KBM-7 (cell line): ENCODE measurements at regions not wholly inside any gene's neighbourhood (a gene's known extent, or its start where the extent isn't known, plus 50 kb on each side); places are given as distances from the start of the nearest gene placed in this dataset.
"Not testable (repeated sequence)": the region's sequence is repeated elsewhere in the genome, so short reads cannot be mapped to it uniquely, and the experiment has no call there.

Experiments used
- DNase-seq: peaks from one replicate; pipeline ENCODE4 v3.0.0-alpha.2; 2015
- in situ Hi-C: fragments of 300-500 bp; cut with MboI; formaldehyde crosslinking; loops from 2 replicates; pipeline ENCODE4 v1.14.3; 2020; ENCODE audit warnings: low sequenced_read_pairs, low pct_unique_long_range_greater_than_20kb, mixed read lengths

GRCh38 chr3:71928212-71928611 lies 143.3 kb upstream of the PROK2 start:
- in situ Hi-C loops: no loop called here
- DNase-seq: no peak

GRCh38 chr3:71927505-71928066 lies 142.6 kb upstream of the PROK2 start:
- no peak for DNase-seq
- in situ Hi-C loops: no loop called here

- in situ Hi-C loops: no loop called here
- DNase-seq: no peak
Observed at GRCh38 chr3:71926616-71927015, 141.7 kb upstream of the PROK2 start.

GRCh38 chr3:71926262-71926600 lies 141.3 kb upstream of the PROK2 start:
- no peak for DNase-seq
- in situ Hi-C loops: no loop called here

GRCh38 chr3:71925511-71926261 lies 140.7 kb upstream of the PROK2 start:
- DNase-seq, in situ Hi-C loops: not testable (repeated sequence)

- DNase-seq: no peak
- in situ Hi-C loops: no loop called here
Observed at GRCh38 chr3:71924721-71925120, 139.8 kb upstream of the PROK2 start.

- in situ Hi-C loops: no loop called here
- DNase-seq: no peak
Observed at GRCh38 chr3:71921036-71921435, 136.1 kb upstream of the PROK2 start.

- DNase-seq: no peak
- in situ Hi-C loops: no loop called here
Observed at GRCh38 chr3:71919572-71919971, 134.6 kb upstream of the PROK2 start.

GRCh38 chr3:71917545-71917944 lies 132.6 kb upstream of the PROK2 start:
- in situ Hi-C loops: no loop called here
- DNase-seq: no peak

- no peak for DNase-seq
- in situ Hi-C loops: no loop called here
Observed at GRCh38 chr3:71916747-71917369, 131.9 kb upstream of the PROK2 start.

- DNase-seq: no peak
- in situ Hi-C loops: no loop called here
Observed at GRCh38 chr3:71912839-71913495, 128.0 kb upstream of the PROK2 start.

GRCh38 chr3:71910108-71910507 lies 125.2 kb upstream of the PROK2 start:
- DNase-seq: no peak
- in situ Hi-C loops: no loop called here

- in situ Hi-C loops: no loop called here
- DNase-seq: no peak
Observed at GRCh38 chr3:71907996-71908395, 123.0 kb upstream of the PROK2 start.

GRCh38 chr3:71906976-71907375 lies 122.0 kb upstream of the PROK2 start:
- in situ Hi-C loops: no loop called here
- DNase-seq: no peak

GRCh38 chr3:71905426-71905825 lies 120.5 kb upstream of the PROK2 start:
- in situ Hi-C loops: no loop called here
- DNase-seq: peak; percentile 92

GRCh38 chr3:71903936-71904335 lies 119.0 kb upstream of the PROK2 start:
- DNase-seq: no peak
- in situ Hi-C loops: no loop called here

GRCh38 chr3:71903112-71903495 lies 118.2 kb upstream of the PROK2 start:
- no peak for DNase-seq
- in situ Hi-C loops: no loop called here

- no peak for DNase-seq
- in situ Hi-C loops: no loop called here
Observed at GRCh38 chr3:71902258-71903111, 117.5 kb upstream of the PROK2 start.

GRCh38 chr3:71901645-71902044 lies 116.7 kb upstream of the PROK2 start:
- in situ Hi-C loops: no loop called here
- no peak for DNase-seq
